OCI-LY3 (cell line): ENCODE measurements at regions not wholly inside any gene's neighbourhood (a gene's known extent, or its start where the extent isn't known, plus 50 kb on each side); places are given as distances from the start of the nearest gene placed in this dataset.

ENCODE experiments used
- H2AFZ ChIP-seq: fragments of 200-600, 300-600 bp; shearing (Covaris generic); 2 replicates; pipeline ENCODE4 v1.6.0; 2014; ENCODE audit warnings: antibody characterized with exemption, low read depth, low read length
- H3K27ac ChIP-seq: fragments of 200-600, 300-600 bp; sonication (generic); 2 replicates; pipeline ENCODE4 v1.5.1; 2014; ENCODE audit warnings: mild to moderate bottlenecking, low read length, moderate library complexity, mixed read lengths
- H3K27me3 ChIP-seq: fragments of 200-600, 300-600 bp; sonication (generic); 2 replicates; pipeline ENCODE4 v1.6.1; 2014; ENCODE audit warnings: low read depth, low read length, mixed read lengths
- H3K36me3 ChIP-seq: fragments of 200-600, 300-600 bp; sonication (generic); replicated peaks from 2 replicates; pipeline ENCODE3; 2014; ENCODE audit warnings: low read depth, low read length, mixed read lengths
- H3K4me1 ChIP-seq: fragments of 300-600, 200-600 bp; sonication (generic); 2 replicates; pipeline ENCODE4 v1.6.1; 2014; ENCODE audit warnings: low read length, mixed read lengths
- H3K4me2 ChIP-seq: fragments of 200-600, 300-600 bp; sonication (generic); 2 replicates; pipeline ENCODE4 v1.6.1; 2014; ENCODE audit warnings: low read length, mixed read lengths
- H3K4me3 ChIP-seq: fragments of 300-600, 200-600 bp; sonication (generic); 2 replicates; pipeline ENCODE4 v1.5.1; 2014; ENCODE audit warnings: antibody characterized with exemption, mild to moderate bottlenecking, low read length, moderate library complexity
- H3K79me2 ChIP-seq: fragments of 300-600, 200-600 bp; shearing (Covaris generic); 2 replicates; pipeline ENCODE4 v1.6.1; 2014; ENCODE audit warnings: mild to moderate bottlenecking, low read length, mixed read lengths
- H3K9ac ChIP-seq: fragments of 300-600, 200-600 bp; shearing (Covaris generic); 2 replicates; pipeline ENCODE4 v1.6.0; 2014; ENCODE audit warnings: mild to moderate bottlenecking, low read length, moderate library complexity
- H3K9me3 ChIP-seq: fragments of 200-600, 300-600 bp; shearing (Covaris generic); 2 replicates; pipeline ENCODE4 v1.6.1; 2014; ENCODE audit warnings: low read length, mixed read lengths; ENCODE audit not compliant: insufficient read depth
- H4K20me1 ChIP-seq: fragments of 200-600, 300-600 bp; sonication (generic); 2 replicates; pipeline ENCODE4 v1.6.1; 2016; ENCODE audit warnings: low read length, mixed read lengths; ENCODE audit not compliant: insufficient read depth
- EZH2phosphoT487 ChIP-seq: fragments of 200-600 bp; shearing (Covaris generic); IDR thresholded peaks from 2 replicates; pipeline ENCODE4 v1.6.1; 2018; ENCODE audit warnings: antibody characterized with exemption, mixed run types, low read depth
- TF ChIP-seq, protein P1 (sequence below): fragments of 200-600, 300-600 bp; sonication (generic); IDR thresholded peaks from 2 replicates; pipeline ENCODE4 v1.5.1; 2014; ENCODE audit warnings: antibody characterized with exemption, low read length, low read depth

DNA sequence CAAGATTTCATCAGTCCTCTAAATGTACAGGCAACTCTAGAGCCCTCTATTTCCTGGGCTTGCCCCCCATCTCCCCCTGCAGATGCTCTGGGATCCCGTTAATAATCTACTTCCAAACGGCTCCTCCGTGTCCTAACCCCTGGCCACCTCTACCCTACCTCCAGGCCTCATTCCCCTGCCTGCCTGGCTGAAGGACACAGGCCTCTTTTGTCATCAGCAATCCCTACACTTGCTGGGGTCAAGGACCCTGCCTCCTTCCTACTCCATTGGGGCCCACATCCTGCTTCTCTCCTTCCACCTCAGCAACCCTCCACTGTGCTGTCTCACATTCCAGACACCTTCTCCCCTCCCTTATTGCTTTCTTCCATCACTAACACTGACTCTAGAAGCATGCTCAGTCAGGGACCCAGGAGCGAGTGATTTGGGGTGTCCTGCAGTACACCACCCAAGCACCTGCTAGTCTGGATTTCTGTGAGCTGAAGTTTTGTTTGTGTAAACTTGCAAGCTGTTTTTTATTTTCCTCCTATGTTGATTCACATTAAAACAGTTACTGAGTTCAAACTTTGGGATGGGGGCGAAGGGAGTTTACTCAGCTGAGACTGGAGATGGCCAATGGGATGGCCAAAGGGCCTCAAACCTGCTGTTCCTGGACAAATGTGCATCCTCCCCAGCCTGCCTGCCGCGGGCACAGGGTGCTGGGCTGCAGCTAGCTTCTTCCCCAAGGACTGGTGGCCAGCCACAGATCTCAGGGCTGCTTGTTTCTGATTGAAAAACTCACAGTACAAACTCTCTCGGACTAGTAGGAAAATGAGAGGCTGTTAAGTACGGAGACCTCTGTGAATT lies 314.7 kb downstream of the FOXO1 start:
- Histone ChIP-seq H3K27me3 (no peaks in the 10 kb centered on the region), H3K4me3 (no peak overlapping the region), H4K20me1 (no peaks in the 10 kb centered on the region), H3K9ac (no peak overlapping the region), H3K4me2 (no peak overlapping the region), H3K27ac (no peak overlapping the region), H3K79me2 (no peaks in the 10 kb centered on the region), H3K36me3 (no peaks in the 10 kb centered on the region), H3K9me3 (no peaks in the 10 kb centered on the region), H3K4me1 (peaks cover 6% of the 10 kb centered on the region; the same call in 1 of the 2 replicates), H2AFZ (no peak overlapping the region)
- TF ChIP-seq EZH2phosphoT487: no peak
- TF ChIP-seq, protein P1, sequence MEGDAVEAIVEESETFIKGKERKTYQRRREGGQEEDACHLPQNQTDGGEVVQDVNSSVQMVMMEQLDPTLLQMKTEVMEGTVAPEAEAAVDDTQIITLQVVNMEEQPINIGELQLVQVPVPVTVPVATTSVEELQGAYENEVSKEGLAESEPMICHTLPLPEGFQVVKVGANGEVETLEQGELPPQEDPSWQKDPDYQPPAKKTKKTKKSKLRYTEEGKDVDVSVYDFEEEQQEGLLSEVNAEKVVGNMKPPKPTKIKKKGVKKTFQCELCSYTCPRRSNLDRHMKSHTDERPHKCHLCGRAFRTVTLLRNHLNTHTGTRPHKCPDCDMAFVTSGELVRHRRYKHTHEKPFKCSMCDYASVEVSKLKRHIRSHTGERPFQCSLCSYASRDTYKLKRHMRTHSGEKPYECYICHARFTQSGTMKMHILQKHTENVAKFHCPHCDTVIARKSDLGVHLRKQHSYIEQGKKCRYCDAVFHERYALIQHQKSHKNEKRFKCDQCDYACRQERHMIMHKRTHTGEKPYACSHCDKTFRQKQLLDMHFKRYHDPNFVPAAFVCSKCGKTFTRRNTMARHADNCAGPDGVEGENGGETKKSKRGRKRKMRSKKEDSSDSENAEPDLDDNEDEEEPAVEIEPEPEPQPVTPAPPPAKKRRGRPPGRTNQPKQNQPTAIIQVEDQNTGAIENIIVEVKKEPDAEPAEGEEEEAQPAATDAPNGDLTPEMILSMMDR: no peak

- no peak overlapping the region for H3K4me2 ChIP-seq
- TF ChIP-seq, protein P1: no peak
- no peak for TF ChIP-seq EZH2phosphoT487
- H3K27me3 ChIP-seq: no peaks in the 10 kb centered on the region
- no peaks in the 10 kb centered on the region for H4K20me1 ChIP-seq
- no peaks in the 10 kb centered on the region for H3K79me2 ChIP-seq
- no peaks in the 10 kb centered on the region for H3K36me3 ChIP-seq
- peaks cover 6% of the 10 kb centered on the region; the same call in 1 of the 2 replicates for H3K4me1 ChIP-seq
- H3K9me3 ChIP-seq: no peaks in the 10 kb centered on the region
- no peak overlapping the region for H3K9ac ChIP-seq
- no peak overlapping the region for H2AFZ ChIP-seq
- no peak overlapping the region for H3K4me3 ChIP-seq
- H3K27ac ChIP-seq: no peak overlapping the region
Measured at GRCh38 chr13:40352380-40352778, 314.1 kb downstream of the FOXO1 start.

DNA sequence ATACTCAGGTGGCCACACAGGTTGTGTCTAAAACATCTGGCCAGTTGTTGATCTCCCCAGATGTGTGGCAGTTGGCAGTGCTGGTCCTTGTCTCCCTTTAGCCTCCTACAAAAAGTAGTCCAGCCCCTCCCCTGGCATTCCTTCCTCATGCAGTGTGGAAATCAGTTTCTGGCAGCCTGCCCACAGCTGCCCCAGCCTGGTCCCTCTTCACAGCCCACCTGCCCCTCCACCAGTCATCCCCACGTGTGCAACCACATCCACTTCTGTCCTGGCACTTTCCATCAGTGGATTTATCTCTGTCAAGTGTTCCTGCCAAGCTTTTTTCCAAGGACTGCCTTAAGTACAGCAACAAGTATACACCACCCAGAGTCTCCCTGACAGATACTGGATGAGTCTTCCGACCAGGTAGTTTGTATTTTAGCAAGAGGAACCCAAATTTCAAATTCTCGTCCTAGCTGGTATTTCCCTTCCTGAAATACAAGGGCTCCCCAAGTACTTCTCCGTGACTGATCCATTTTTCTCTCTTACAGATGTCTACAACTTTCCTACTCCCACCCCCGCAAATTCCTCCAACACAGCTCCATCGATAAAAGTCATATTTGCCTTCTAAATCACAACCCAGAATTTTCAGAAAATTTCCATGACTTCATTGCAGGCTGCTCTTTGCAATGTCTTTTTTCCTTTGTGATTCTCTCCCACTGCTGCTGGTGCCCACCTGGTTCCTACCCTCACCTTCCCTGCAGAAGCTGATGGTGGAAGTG lies 313.5 kb downstream of the FOXO1 start:
- Histone ChIP-seq H3K4me3 (no peak overlapping the region), H3K4me2 (no peak overlapping the region), H3K27ac (no peak overlapping the region), H4K20me1 (no peaks in the 10 kb centered on the region), H3K4me1 (peaks cover 6% of the 10 kb centered on the region; the same call in 1 of the 2 replicates), H3K79me2 (no peaks in the 10 kb centered on the region), H3K9me3 (no peaks in the 10 kb centered on the region), H3K36me3 (no peaks in the 10 kb centered on the region), H2AFZ (no peak overlapping the region), H3K9ac (no peak overlapping the region), H3K27me3 (no peaks in the 10 kb centered on the region)
- no peak for TF ChIP-seq EZH2phosphoT487
- TF ChIP-seq, protein P1: no peak

DNA sequence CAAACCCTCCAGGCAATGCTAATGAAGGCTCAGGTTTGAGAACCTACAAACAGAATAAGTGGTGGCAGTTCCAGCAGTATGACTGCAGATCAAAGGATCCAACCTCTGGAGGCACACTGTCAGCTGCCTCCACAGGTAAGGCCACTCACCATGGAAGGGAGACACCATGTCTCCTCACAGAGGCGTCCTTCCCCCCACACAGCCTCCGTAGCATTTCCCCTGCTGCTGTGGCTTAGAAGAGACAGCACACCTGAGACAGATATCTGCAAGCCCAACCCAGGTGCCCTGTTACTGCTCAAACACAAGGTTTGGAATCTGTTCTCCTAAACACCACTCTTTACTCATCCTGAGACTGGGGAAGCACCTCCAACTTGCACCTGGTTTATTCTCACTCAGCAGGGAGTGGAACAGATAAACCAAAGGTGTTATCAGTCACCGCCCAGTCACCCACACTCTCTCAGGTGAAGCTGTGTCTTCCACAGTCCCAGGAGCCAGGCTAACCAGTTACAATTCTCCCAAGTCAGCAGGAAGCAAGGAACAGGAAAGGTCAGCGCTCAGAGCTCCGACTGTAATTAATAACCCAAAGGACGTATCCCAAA lies 311.2 kb downstream of the FOXO1 start:
- H3K79me2 ChIP-seq: no peaks in the 10 kb centered on the region
- H2AFZ ChIP-seq: no peak overlapping the region
- no peak overlapping the region for H3K27ac ChIP-seq
- no peaks in the 10 kb centered on the region for H3K27me3 ChIP-seq
- no peak overlapping the region for H3K4me3 ChIP-seq
- no peak overlapping the region for H3K9ac ChIP-seq
- H3K9me3 ChIP-seq: no peaks in the 10 kb centered on the region
- peaks cover 6% of the 10 kb centered on the region; the same call in 1 of the 2 replicates for H3K4me1 ChIP-seq
- H3K4me2 ChIP-seq: no peak overlapping the region
- no peaks in the 10 kb centered on the region for H4K20me1 ChIP-seq
- no peak for TF ChIP-seq EZH2phosphoT487
- TF ChIP-seq, protein P1: no peak
- no peaks in the 10 kb centered on the region for H3K36me3 ChIP-seq
